K562 (cell line): ENCODE measurements at regions not wholly inside any gene's neighbourhood (a gene's known extent, or its start where the extent isn't known, plus 50 kb on each side); places are given as distances from the start of the nearest gene placed in this dataset.

ENCODE experiments used
- ATAC-seq: fragments of 200-7000 bp; cut with Tn5 transposase; 3 replicates; pipeline ENCODE4 v1.9.1; 2020; ENCODE audit warnings: moderate library complexity
- BruUV-seq: library from RNA; stranded (reverse); fragments of 400-500 nt; replicated peaks from 2 replicates; lab custom pipeline; 2021; lab: Mats Ljungman, UMichigan
- CTCF ChIA-PET: fragments of 300-600 bp; formaldehyde crosslinking; extraction: SDS; loops from one replicate; lab custom pipeline; 2021; ENCODE audit warnings: low intra/inter-chr PET ratio; lab: Yijun Ruan, JAX
- POLR2A ChIA-PET: fragments of 300-600, 350-650 bp; sonication (Branson Sonifier 250); formaldehyde crosslinking; extraction: SDS; loops from one replicate; lab custom pipeline; 2021; ENCODE audit warnings: antibody characterized with exemption, inconsistent platforms; lab: Yijun Ruan, JAX
- DNase-seq, 4 experiments: peaks; one replicate each; pipeline versions ENCODE4 v3.0.0 to v3.0.0-alpha.2; 2011 to 2018; ENCODE audit warnings: low spot score in 3 of 4, mixed read lengths in 3 of 4; ENCODE audit errors: extremely low read depth in 1 of 4
- FAIRE-seq: peaks from 2 replicates; lab custom pipeline; 2011; peaks lifted over from hg19 to GRCh38; lab: Jason Lieb, UNC
- H2AFZ ChIP-seq: 2 replicates; pipeline ENCODE4 v1.6.0; 2011; ENCODE audit warnings: low read depth, low read length, control low read depth, inconsistent platforms
- H3K27ac ChIP-seq: fragments of 200-600 bp; 3 replicates; pipeline ENCODE4 v1.8.0; 2011; ENCODE audit warnings: low read depth, mild to moderate bottlenecking, control low read depth, inconsistent platforms, low read length, moderate library complexity, mixed read lengths; ENCODE audit errors: extremely low read depth
- H3K27me3 ChIP-seq, 2 experiments: fragments of 300-600 bp in 1 of 2; 2 replicates in 1 of 2; 3 replicates in 1 of 2; pipeline versions ENCODE4 v1.6.0 to v1.8.0; 2011; ENCODE audit warnings: inconsistent platforms in 2 of 2, low read length in 2 of 2, mild to moderate bottlenecking in 1 of 2, mixed read lengths in 1 of 2, moderate library complexity in 1 of 2; ENCODE audit not compliant: control insufficient read depth in 2 of 2, insufficient read depth in 2 of 2
- H3K36me3 ChIP-seq: fragments of 300-600 bp; 3 replicates; pipeline ENCODE4 v1.8.0; 2011; ENCODE audit warnings: mild to moderate bottlenecking, low read length, inconsistent platforms; ENCODE audit not compliant: control insufficient read depth, insufficient read depth
- H3K4me1 ChIP-seq, 2 experiments: fragments of 200-600 bp in 1 of 2; replicated peaks in 1 of 2; 2 replicates in 1 of 2; 3 replicates in 1 of 2; pipeline versions ENCODE4 v1.5.1 to v1.8.0; 2011; ENCODE audit warnings: inconsistent platforms in 2 of 2, low read length in 2 of 2, mild to moderate bottlenecking in 1 of 2, mixed read lengths in 1 of 2, moderate library complexity in 1 of 2; ENCODE audit not compliant: control insufficient read depth in 2 of 2, insufficient read depth in 2 of 2
- H3K4me2 ChIP-seq: 2 replicates; pipeline ENCODE4 v1.6.1; 2011; ENCODE audit warnings: low read length, control low read depth, inconsistent platforms, mixed read lengths; ENCODE audit not compliant: insufficient read depth
- H3K4me3 ChIP-seq: fragments of 200-600 bp; sonication (generic), shearing (Covaris generic); 2 replicates; pipeline ENCODE4 v1.5.1; 2016; ENCODE audit warnings: control low read depth, inconsistent platforms
- H3K79me2 ChIP-seq: fragments of 200-600 bp; 3 replicates; pipeline ENCODE4 v1.8.0; 2011; ENCODE audit warnings: low read length, inconsistent platforms; ENCODE audit not compliant: control insufficient read depth, insufficient read depth
- H3K9ac ChIP-seq, 2 experiments: 2 replicates each; pipeline versions ENCODE4 v1.6.0 to v1.6.1; 2011; ENCODE audit warnings: low read depth in 2 of 2, low read length in 2 of 2, control low read depth in 1 of 2, inconsistent platforms in 1 of 2, mild to moderate bottlenecking in 1 of 2, mixed read lengths in 1 of 2; ENCODE audit not compliant: insufficient read depth in 1 of 2
- H3K9me1 ChIP-seq: one replicate; pipeline ENCODE4 v1.6.0; 2011; ENCODE audit warnings: inconsistent platforms, mild to moderate bottlenecking, low read length, moderate library complexity; ENCODE audit not compliant: control insufficient read depth, insufficient read depth
- H3K9me3 ChIP-seq: replicated peaks from 2 replicates; pipeline ENCODE4 v1.5.1; 2011; ENCODE audit warnings: low read depth, low read length, inconsistent platforms; ENCODE audit not compliant: control insufficient read depth, insufficient read depth
- H4K20me1 ChIP-seq: replicated peaks from 2 replicates; pipeline ENCODE4 v1.6.1; 2011; ENCODE audit warnings: low read length, inconsistent platforms, mixed read lengths; ENCODE audit not compliant: control insufficient read depth, insufficient read depth
- CBFA2T3 ChIP-seq: fragments of 450-650 bp; IDR thresholded peaks from 2 replicates; pipeline ENCODE4 v1.6.1; 2017
- FOXA1 ChIP-seq: fragments of 450-650 bp; IDR thresholded peaks from 2 replicates; pipeline ENCODE4 v1.6.1; 2016; ENCODE audit warnings: mild to moderate bottlenecking, borderline replicate concordance
- HDAC1 ChIP-seq, 2 experiments: fragments of 450-650 bp; IDR thresholded peaks; 2 replicates each; pipeline ENCODE4 v1.6.1; 2016 to 2017; ENCODE audit warnings: inconsistent platforms in 1 of 2, mild to moderate bottlenecking in 1 of 2, moderate library complexity in 1 of 2
- IRF1 ChIP-seq: sonication (generic); formaldehyde crosslinking; IDR thresholded peaks from 2 replicates; pipeline ENCODE4 v1.8.0; 2022; ENCODE audit warnings: missing genetic modification reagents, mild to moderate bottlenecking, borderline replicate concordance
- MXI1 ChIP-seq: IDR thresholded peaks from 2 replicates; pipeline ENCODE4 v1.6.1; 2011; ENCODE audit warnings: low read depth, mild to moderate bottlenecking, improper control_type of control experiment, low read length
- POLR2B ChIP-seq: fragments of 450-650 bp; IDR thresholded peaks from 2 replicates; pipeline ENCODE4 v1.6.1; 2018; ENCODE audit warnings: low read depth; ENCODE audit not compliant: partially characterized antibody
- REST ChIP-seq, 2 experiments: fragments of 450-650 bp; formaldehyde crosslinking in 1 of 2; IDR thresholded peaks; 2 replicates each; pipeline versions ENCODE4 v1.4.0 to v1.6.1; 2014 to 2020; ENCODE audit warnings: mild to moderate bottlenecking in 2 of 2, borderline replicate concordance in 1 of 2, low read depth in 1 of 2
- UBTF ChIP-seq, 2 experiments: IDR thresholded peaks; 2 replicates each; pipeline ENCODE4 v1.6.1; 2012; ENCODE audit warnings: improper control_type of control experiment in 2 of 2, low read depth in 2 of 2, low read length in 2 of 2, borderline replicate concordance in 1 of 2
- ZNF511 ChIP-seq: sonication (generic); formaldehyde crosslinking; IDR thresholded peaks from 2 replicates; pipeline ENCODE4 v1.8.0; 2022; ENCODE audit warnings: mild to moderate bottlenecking, missing genetic modification reagents
- ZNF584 ChIP-seq: fragments of 200-800 bp; sonication (Bioruptor generic); IDR thresholded peaks from 2 replicates; pipeline ENCODE4 v1.6.1; 2016; ENCODE audit warnings: low read depth, mild to moderate bottlenecking, missing genetic modification characterization, missing compliant biosample characterization
- ZNF668 ChIP-seq: fragments of 250-450 bp; sonication (Bioruptor Pico); IDR thresholded peaks from 2 replicates; pipeline ENCODE4 v1.8.0; 2022; ENCODE audit warnings: mild to moderate bottlenecking, inconsistent platforms
- WGBS: fragments of 100-300 bp; shearing (Covaris generic); methylation state at CpG from one replicate; pipeline ENCODE4 v1.1.6; 2016; ENCODE audit warnings: low coverage, mixed read lengths; ENCODE audit not compliant: insufficient coverage; ENCODE audit errors: missing lambda C conversion rate; 5-methylcytosine and 5-hydroxymethylcytosine counted together
- in situ Hi-C: fragments of 300-500 bp; cut with MboI; formaldehyde crosslinking; loops from 4 replicates; pipeline ENCODE4 v1.15.0; 2018; ENCODE audit warnings: inconsistent platforms, mixed read lengths
- intact Hi-C: fragments of 100-400 bp; cut with micrococcal nuclease; formaldehyde crosslinking; loops from 2 replicates; pipeline ENCODE4 v1.14.2; 2022

GRCh38 chr2:130258356-130258755 lies 60.1 kb upstream of the TUBA3E start:
- Histone ChIP-seq H3K36me3 (no peaks in the 10 kb centered on the region), H3K4me1 (peaks cover 0 to 3% of the 10 kb centered on the region in 2 experiments; a peak in 2 of 5 replicates), H3K79me2 (no peaks in the 10 kb centered on the region), H3K4me2 (no peak overlapping the region), H4K20me1 (no peaks in the 10 kb centered on the region), H3K9me3 (no peaks in the 10 kb centered on the region), H3K4me3 (no peak overlapping the region), H3K27ac (no peak overlapping the region), H3K27me3 (peaks cover 38 to 49% of the 10 kb centered on the region in 2 experiments), H2AFZ (no peak overlapping the region), H3K9ac (no peak overlapping the region), H3K9me1 (no peaks in the 10 kb centered on the region)
- in situ Hi-C loops (no loop called here), intact Hi-C loops (no loop called here)
- no peak for DNase-seq
- WGBS: 0% methylated on average over 3 of the region's 3 CpGs
- no TSS peak for BruUV-seq
- ChIA-PET POLR2A (interaction anchor here (0.7 kb wide), 1 partner anchor 11 kb away, joined by 3 read pairs; no protein-coding TSS in a partner anchor), CTCF (no interaction called here)
- FAIRE-seq: no peak
- no peak for ATAC-seq
- TF ChIP-seq UBTF (IDR thresholded peaks at IDR 0.05; ENCODE audit: borderline replicate concordance in 1 of 2, low read depth in 2 of 2, low read length in 2 of 2) (no peak), REST (IDR thresholded peaks at IDR 0.05; ENCODE audit: borderline replicate concordance) (no peak), REST (CRISPR knock-in tag; IDR thresholded peaks at IDR 0.05; ENCODE audit: low read depth) (no peak), POLR2B (no peak), HDAC1 (IDR thresholded peaks at IDR 0.05) (no peak), ZNF511 (CRISPR knock-in tag) (no peak), FOXA1 (no peak), IRF1 (no peak), MXI1 (no peak), ZNF668 (no peak), ZNF584 (no peak), CBFA2T3 (no peak)
